ENCODE measurements at regions not wholly inside any gene's neighbourhood (a gene's known extent, or its start where the extent isn't known, plus 50 kb on each side); places are given as distances from the start of the nearest gene placed in this dataset.

DNA sequence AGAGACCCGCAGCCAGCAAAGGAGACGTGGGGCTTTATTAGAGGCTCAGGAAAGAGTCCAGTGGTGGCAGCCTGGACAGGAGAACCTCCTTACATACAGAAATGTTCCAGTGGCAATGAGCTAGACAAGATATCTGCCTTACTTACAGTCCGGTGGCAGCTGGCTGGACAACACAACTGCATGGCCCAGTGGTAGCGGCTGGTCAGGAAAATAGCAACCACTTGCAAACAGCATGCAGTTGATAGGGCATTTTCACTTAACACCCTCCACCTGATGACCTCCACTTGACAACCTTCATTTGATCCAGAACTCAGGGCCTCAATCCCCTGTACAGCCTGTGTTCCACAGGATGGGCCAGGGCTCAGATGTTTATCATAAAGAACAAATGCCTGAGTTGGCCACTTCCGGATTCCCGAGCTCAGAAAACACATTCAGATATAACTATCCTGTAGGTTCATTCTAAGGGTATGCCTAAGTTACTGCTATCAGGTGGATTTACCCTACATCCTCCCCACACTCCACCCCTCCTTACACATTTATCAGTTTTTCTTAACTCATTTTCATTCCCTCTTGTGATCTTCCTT, 63.3 kb upstream of the ITPRID2 start:
- Histone ChIP-seq H3K9me3 (ENCODE audit: control insufficient read depth, low read length) (no peaks in the 10 kb centered on the region), H3K4me3 (ENCODE audit: low read length) (no peak overlapping the region), H3K36me3 (ENCODE audit: control insufficient read depth, insufficient read depth, low read length) (no peaks in the 10 kb centered on the region)

DNA sequence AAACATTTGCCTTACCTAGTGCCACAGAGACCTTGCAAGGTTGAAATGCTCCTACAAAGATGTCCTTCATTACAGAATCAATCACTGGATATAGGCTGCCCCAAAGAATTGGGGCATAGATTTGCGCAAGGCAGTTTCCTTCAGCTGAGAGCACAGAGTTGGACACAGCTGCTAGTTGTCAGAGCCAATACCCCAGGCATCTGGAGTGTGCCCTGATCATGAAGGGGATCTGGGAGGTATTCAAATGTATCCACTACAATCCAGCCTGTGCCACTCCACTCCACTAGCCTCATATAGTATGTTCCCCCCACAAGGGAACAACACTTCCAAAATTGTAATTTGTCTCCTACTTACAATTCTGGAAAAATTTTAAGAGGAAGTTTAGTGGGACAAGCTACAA, 62.3 kb upstream of the ITPRID2 start:
- Histone ChIP-seq H3K4me3 (ENCODE audit: low read length) (no peak overlapping the region), H3K27me3 (ENCODE audit: control insufficient read depth, insufficient read depth, low read length) (no peaks in the 10 kb centered on the region), H3K36me3 (ENCODE audit: control insufficient read depth, insufficient read depth, low read length) (no peaks in the 10 kb centered on the region), H3K4me1 (ENCODE audit: control insufficient read depth, insufficient read depth, low read length) (no peaks in the 10 kb centered on the region), H3K9ac (ENCODE audit: low read length) (no peak overlapping the region), H3K9me3 (ENCODE audit: control insufficient read depth, low read length) (no peaks in the 10 kb centered on the region)

More for the DNA sequence above, 63.3 kb upstream of the ITPRID2 start:
- H3K4me1 ChIP-seq (ENCODE audit: control insufficient read depth, insufficient read depth, low read length) = no peaks in the 10 kb centered on the region
- no peak overlapping the region for H3K9ac ChIP-seq (ENCODE audit: low read length)
- H3K27me3 ChIP-seq (ENCODE audit: control insufficient read depth, insufficient read depth, low read length) = no peaks in the 10 kb centered on the region

DNA sequence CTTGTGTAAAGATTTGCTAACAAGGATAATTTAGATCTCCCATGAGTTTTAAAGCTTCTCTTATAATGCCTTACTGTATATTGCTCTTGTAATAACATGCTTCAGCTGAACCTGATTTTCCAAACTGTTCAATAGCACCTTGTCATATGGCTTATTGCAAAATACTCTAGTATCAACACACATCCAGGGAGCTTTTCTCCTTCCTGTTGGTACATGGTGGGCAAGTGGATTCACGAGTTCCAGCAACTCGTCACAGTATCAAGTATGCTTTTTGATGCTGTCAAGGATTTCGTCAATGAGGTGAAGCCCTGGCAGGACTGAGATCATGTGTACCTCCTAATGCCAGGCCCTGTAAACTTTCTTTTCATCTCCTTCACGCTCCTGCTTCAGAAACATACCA, 59.5 kb upstream of the ITPRID2 start:
- Histone ChIP-seq H3K4me3 (ENCODE audit: low read length) (no peak overlapping the region), H3K36me3 (ENCODE audit: control insufficient read depth, insufficient read depth, low read length) (no peaks in the 10 kb centered on the region), H3K9ac (ENCODE audit: low read length) (no peak overlapping the region), H3K4me1 (ENCODE audit: control insufficient read depth, insufficient read depth, low read length) (peaks cover 5% of the 10 kb centered on the region), H3K27me3 (ENCODE audit: control insufficient read depth, insufficient read depth, low read length) (no peaks in the 10 kb centered on the region), H3K9me3 (ENCODE audit: control insufficient read depth, low read length) (no peaks in the 10 kb centered on the region)

DNA sequence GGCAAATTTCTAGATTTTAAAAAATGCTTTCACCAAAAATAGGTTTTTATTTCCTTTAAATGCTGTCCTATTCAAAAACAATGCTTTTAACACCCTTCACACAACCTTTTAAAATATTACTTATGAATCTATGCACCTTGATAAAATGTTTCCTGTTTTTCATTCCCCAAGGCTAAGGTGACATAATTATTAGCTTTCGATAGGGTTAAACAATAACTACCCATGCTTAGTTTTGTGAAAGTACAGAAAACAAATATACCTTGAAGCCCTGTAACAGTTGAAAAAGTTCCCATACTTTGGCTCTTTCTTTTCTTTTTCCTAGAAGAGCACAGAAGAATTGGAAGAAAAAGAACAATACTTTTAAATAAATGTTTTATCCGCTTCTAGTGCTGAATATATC, 54.9 kb upstream of the ITPRID2 start:
- Histone ChIP-seq H3K9ac (ENCODE audit: low read length) (no peak overlapping the region), H3K4me3 (ENCODE audit: low read length) (no peak overlapping the region), H3K27me3 (ENCODE audit: control insufficient read depth, insufficient read depth, low read length) (no peaks in the 10 kb centered on the region), H3K9me3 (ENCODE audit: control insufficient read depth, low read length) (no peaks in the 10 kb centered on the region), H3K36me3 (ENCODE audit: control insufficient read depth, insufficient read depth, low read length) (no peaks in the 10 kb centered on the region), H3K4me1 (ENCODE audit: control insufficient read depth, insufficient read depth, low read length) (peaks cover 10% of the 10 kb centered on the region)

DNA sequence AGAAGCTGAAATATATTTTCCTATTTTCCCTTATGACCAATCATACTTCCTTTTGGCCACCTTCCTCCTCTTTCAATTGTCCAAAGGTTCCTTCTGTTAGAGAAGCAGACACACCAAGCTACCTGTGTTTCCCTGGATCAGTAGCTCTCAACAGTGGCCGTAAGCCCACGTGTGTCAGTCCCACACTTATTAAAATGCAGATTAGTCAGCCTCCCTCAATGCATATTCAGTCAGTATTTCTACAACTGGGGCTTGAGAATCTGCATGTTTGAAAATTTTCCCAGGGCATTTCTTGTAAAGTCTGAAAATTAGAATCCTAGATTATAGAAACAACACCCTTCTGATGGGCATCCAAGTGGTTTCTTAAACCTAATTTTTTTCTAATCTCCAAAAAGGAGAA, 54.0 kb upstream of the ITPRID2 start:
- H3K4me3 ChIP-seq (ENCODE audit: low read length) = no peak overlapping the region

DNA sequence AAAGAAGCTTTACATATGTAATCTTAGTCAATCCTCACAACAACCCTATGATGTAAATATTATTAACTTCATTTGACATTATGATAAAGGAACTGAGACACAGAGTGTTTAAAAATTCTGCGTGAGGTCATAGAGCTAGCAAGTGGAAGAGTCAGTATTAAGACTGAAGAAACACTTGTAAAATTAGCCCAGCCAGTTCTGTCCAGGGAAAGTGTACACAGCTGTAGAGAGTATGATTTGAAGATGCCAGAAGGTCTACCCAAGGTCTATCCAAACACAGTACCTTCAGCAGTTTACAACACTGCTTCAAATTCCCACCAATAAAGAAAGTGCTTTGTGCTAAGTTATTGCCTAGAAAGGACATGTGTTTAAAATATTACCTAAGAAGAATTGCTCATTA, 51.7 kb upstream of the ITPRID2 start:
- no peak overlapping the region for H3K9ac ChIP-seq (ENCODE audit: low read length)
- H3K9me3 ChIP-seq (ENCODE audit: control insufficient read depth, low read length) = no peaks in the 10 kb centered on the region
- H3K27me3 ChIP-seq (ENCODE audit: control insufficient read depth, insufficient read depth, low read length) = no peaks in the 10 kb centered on the region
- peaks cover 10% of the 10 kb centered on the region for H3K4me1 ChIP-seq (ENCODE audit: control insufficient read depth, insufficient read depth, low read length)
- no peak overlapping the region for H3K4me3 ChIP-seq (ENCODE audit: low read length)
- no peaks in the 10 kb centered on the region for H3K36me3 ChIP-seq (ENCODE audit: control insufficient read depth, insufficient read depth, low read length)

More for the DNA sequence above, 54.0 kb upstream of the ITPRID2 start:
- Histone ChIP-seq H3K9ac (ENCODE audit: low read length) (no peak overlapping the region), H3K36me3 (ENCODE audit: control insufficient read depth, insufficient read depth, low read length) (no peaks in the 10 kb centered on the region), H3K4me1 (ENCODE audit: control insufficient read depth, insufficient read depth, low read length) (peaks cover 10% of the 10 kb centered on the region), H3K9me3 (ENCODE audit: control insufficient read depth, low read length) (no peaks in the 10 kb centered on the region), H3K27me3 (ENCODE audit: control insufficient read depth, insufficient read depth, low read length) (no peaks in the 10 kb centered on the region)

DNA sequence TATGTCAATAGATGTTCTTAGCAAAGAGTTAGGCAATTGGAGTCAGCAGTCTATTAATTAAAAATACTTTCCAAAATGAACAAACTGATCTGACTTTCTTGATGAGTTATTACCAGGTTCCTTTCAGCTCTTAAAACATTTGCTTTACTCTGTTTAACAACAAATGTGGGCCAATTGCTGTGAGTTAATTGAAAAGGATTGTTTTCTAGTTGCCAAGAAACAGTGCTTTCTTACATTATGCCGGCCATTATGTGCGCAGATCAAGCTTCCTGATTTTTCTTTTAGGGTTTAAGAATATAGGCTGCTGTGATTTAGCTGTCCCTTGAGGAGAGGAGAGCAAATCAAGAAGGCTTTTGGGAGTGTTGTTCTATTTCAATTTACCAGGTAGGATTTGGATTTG, 50.5 kb upstream of the ITPRID2 start:
- Histone ChIP-seq H3K4me1 (ENCODE audit: control insufficient read depth, insufficient read depth, low read length) (peaks cover 10% of the 10 kb centered on the region), H3K4me3 (ENCODE audit: low read length) (no peak overlapping the region), H3K36me3 (ENCODE audit: control insufficient read depth, insufficient read depth, low read length) (no peaks in the 10 kb centered on the region), H3K27me3 (ENCODE audit: control insufficient read depth, insufficient read depth, low read length) (no peaks in the 10 kb centered on the region), H3K9me3 (ENCODE audit: control insufficient read depth, low read length) (no peaks in the 10 kb centered on the region), H3K9ac (ENCODE audit: low read length) (no peak overlapping the region)
